GM18909 (cell line): ENCODE measurements at regions not wholly inside any gene's neighbourhood (a gene's known extent, or its start where the extent isn't known, plus 50 kb on each side); places are given as distances from the start of the nearest gene placed in this dataset.
"Not testable (repeated sequence)": the region's sequence is repeated elsewhere in the genome, so short reads cannot be mapped to it uniquely, and the experiment has no call there.

Source experiments
- ATAC-seq: cut with Tn5 transposase; IDR thresholded peaks from one replicate; pipeline ENCODE4 v1.9.1; 2021; ENCODE audit warnings: mild to moderate bottlenecking; ENCODE audit not compliant: unreplicated experiment, poor library complexity

DNA sequence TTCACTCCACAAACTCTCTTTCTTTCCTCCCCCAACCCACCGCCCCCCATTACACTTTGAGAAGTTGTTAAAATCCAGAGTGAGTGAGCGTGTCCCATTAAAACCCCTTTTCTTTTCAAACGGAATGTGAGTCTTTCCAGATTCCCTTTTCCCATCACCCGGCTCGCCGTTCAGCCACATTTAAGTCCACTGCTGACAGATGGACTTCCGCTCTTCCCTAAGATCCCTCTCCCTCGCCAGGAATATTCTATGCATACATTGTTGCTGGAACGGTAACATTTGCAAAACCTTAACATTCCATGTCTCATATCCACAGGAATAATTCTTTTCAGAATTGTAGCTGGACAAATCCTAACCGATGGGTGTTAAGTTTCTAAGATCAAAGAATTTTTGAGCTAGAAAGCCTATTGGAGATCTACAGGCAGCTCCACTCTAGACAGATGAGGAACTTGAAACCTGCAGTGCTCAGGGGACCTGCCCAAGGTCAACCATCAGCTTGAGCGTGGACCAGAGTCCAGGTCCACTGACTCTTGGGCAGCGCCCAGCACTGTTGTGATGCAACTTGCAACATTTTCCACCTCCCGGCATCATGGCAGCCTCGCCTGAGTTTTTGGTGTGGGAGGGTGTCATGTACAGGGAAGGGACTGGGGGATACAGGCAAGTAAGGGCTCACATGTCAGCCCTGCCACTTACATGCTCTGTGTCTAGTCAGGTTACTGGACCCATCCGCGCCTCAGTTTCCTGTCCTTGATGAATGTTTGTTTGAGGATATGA, 500.1 kb downstream of the CCDC171 start:
- no peak for ATAC-seq

GRCh38 chr9:16057541-16057940, 504.7 kb downstream of the CCDC171 start:
- ATAC-seq: no peak

DNA sequence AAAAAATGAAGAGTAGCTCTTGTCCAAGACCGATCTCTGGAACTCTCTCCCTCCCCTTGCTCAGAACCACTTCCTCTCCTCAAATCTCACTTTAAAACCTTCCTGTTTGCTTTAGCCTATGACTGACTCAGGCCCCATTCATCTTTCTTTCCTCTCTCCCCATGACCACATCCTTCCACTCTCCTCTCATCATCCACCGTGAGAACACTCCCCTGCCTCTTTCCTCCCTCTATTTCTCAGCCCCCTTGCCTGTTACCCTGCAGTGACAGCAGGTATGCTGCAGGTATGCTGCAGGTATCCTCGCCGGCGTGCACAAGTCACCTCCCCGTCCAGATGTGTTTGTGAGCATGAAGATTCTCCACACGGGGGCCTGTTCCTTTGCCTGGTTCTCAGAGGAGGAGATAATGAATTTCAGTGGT, 505.3 kb downstream of the CCDC171 start:
- ATAC-seq: peak; percentile 51

DNA sequence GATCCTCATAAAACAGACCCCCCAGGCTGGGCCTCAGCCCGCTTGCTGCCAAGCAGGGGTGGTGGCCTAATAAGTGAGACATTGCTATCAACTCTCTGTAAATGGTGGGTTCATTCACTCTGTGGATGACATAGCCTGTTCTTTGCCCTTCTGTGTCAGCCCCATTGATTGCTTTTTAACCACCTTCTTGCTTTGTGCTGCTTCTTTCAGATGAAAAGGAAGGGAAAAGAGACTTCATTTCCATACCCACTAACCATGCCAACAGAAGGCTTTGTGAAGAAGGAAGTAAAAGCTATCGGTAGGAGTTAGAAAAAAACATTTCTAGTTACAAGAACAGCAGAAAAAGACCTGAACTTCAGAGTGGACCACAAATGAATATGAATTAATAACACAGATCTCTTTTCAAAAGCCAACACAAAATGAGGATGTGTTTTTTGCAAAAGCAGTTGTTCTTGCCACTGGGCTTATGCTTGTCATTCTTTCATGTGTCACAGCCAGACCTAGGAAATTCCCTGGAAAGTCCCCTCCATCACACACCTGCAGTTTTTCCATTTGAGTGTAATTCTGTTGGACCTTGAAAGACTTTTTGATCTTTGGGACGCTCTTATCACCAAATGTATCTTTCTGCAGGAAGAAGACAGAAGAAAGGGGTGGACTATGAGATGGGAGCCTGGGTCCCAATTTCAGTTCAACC, 507.7 kb downstream of the CCDC171 start:
- ATAC-seq: peak; percentile 55

GRCh38 chr9:16062542-16063240, 509.8 kb downstream of the CCDC171 start:
- ATAC-seq: no peak

- no peak for ATAC-seq
These were observed 510.4 kb downstream of the CCDC171 start for GRCh38 chr9:16063241-16063591.

- ATAC-seq: no peak
These were observed 511.9 kb downstream of the CCDC171 start for GRCh38 chr9:16064771-16065170.

DNA sequence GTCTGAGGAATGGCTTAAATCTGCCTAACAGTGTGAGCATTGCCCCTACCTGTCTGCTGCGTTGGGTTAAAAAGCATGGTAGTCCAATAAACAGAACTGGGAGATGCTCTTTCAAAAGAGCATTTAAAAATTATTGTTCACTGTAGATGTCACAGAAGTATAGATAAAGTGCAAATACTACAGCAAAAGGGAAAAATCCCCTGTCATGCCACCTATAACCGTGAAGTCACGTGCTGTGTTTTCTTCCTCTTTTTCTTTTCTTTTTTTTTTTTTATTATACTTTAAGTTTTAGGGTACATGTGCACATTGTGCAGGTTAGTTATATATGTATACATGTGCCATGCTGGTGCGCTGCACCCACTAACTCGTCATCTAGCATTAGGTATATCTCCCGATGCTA, 513.4 kb downstream of the CCDC171 start:
- ATAC-seq: not testable (repeated sequence)

DNA sequence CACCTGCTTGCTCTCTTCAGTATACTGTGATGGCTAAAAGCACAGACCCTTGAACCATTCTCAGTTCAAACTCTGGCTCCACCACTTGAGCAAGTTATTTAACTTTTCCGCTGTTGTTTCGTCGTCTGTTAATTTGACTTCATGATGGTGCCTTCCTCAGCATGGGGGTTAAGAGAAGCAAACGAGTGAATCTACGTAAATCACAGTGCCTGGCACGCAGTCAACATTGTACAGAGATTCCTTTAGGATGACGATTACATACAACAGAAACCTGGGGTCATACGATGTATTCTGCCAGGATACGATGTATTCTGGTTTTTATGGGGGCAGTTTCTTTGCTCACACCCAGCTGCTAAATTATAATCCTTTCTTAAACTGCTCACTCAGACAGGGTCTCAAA, 515.6 kb downstream of the CCDC171 start:
- ATAC-seq: no peak

DNA sequence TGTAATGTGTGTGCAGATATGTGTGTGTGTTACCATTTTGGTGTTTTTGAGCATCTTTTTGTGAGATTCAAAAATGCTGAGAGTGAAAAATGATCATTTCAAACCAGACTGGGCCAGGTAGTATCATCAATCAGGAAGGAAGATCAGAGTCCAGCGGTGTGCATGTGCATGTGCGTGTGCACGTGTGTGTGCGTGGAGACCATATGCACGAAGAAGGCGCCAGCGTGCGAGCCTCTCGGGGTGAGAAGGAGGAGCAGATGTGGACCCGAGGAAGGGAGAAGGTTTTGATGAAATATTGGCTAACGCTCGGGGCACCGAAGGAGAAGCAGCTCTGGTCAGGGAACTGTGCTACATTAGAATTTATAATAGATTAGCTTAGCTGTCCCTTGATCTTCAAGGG, 516.4 kb downstream of the CCDC171 start:
- no peak for ATAC-seq

DNA sequence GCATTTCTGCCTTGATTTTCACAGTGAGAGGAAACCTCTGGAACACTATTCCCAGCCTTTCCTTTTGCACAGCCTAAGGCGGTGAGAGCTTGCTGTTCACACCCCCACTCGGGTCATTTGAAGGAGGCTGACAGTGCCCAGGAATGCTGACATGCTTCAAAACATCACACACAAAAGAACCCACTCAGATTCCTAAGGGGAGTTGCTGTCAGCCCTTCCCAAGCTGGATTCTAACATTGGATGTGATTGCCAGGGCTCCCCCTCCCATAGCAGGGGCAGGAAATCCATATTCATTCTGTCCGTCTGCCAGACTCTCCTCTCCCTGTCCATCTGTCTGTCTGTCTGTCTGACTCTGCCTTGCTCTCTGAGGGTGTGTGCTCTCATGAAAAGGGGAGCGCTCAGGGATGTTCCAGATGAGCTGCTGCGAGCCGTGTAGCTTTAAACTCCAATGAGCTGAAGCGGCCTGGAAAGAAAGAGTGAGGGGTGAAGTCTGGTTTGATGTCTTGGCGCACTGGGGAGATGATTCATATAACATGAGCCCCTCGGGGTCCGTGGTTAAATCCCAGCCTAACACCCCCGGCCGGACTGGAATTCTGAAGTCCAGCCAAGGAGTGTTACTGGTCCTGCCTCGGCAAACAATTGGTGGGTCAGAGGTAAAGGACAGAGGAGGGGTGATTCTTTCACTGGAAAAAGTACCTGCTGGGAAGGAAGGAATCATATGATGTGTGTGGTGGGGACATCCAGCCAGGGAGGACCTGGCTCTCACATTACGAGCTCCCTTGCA, 517.0 kb downstream of the CCDC171 start:
- no peak for ATAC-seq

GRCh38 chr9:16070455-16071145, 517.8 kb downstream of the CCDC171 start:
- no peak for ATAC-seq

DNA sequence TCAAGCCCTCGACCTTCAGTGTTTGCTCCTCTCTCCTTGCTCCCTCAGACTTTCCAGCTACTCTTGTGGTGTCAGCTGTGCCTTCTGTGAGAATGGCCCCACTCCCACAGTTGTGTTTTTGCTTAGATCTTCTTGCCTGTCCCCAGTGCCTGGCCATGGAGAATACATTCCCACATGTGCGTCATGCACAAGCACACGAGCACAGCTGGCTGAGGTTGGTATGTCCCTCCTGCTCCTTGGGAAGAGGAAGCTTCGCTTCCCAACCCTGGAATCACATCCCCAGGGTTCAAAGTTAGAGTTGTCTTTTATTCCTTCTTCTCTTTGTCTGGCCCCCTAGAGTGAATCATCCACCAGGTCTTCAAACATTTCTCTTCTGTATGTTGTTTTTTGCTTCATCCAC, 518.6 kb downstream of the CCDC171 start:
- no peak for ATAC-seq

- ATAC-seq: no peak
These were observed 522.1 kb downstream of the CCDC171 start for GRCh38 chr9:16074963-16075362.

DNA sequence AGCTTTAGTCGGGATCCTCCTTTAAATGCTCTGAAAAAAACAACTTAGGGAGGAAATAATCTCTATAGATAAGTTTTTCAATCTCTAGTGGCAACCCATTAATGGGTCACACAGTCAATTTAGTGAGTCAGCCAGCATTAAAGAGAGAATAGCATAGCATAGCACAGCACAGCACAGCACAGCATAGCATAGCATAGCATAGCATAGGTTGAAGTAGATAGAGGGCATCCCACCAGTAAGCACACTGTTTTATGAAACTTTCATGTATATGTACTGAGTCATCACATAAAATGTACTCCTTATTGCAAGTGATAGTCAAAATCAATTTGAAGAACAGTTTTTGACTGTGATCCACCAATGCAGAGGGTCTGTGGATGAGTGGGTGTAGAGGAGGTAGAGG, 522.9 kb downstream of the CCDC171 start:
- no peak for ATAC-seq

DNA sequence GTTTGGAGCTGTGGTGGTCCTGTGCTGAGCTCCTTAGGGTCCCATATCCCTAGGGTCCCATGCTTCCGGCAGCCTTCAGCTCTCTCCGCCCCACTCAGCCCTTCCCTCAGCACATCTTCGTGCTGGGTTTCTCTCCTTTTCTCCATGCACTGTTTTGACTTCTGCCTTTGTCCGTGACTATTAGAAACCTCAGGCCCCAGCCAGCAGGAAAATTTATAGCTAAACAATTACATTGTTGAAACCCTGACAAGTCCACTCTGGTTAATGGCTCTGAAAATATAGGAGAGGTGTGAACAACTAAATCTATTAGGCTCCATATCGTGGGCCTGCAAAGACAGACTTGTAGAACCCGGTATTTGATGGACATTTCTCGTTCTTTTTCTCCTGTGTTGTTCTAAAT, 523.7 kb downstream of the CCDC171 start:
- no peak for ATAC-seq

- ATAC-seq: no peak
These were observed 530.0 kb downstream of the CCDC171 start for GRCh38 chr9:16082796-16083195.

DNA sequence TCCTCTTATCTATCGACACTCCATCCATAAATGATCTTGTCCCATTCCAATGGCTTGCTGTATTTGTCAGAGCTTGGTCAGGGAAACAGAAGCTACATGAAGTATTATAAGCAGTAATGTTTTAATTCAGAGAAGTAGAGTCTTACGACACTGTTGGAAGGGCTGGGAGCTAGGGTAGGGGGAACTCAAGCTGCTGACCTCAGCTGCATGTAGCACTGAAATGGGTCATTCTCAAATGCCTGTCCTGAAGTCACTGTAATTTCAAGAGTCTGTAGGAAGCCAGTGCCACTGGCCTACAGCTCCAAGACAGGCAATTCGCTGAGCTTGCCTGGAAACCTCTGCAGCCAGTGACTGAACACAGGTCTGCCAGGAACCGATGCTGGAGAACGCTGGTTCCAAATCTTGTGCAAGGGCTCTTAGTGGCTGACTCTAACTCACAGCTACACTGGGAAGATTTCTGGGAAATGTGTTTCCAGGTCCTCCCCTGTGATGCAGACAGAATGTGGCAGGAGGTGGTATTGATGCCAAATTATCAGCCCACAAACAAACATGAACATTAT, 532.4 kb downstream of the CCDC171 start:
- no peak for ATAC-seq

GRCh38 chr9:16090907-16091629, 538.2 kb downstream of the CCDC171 start:
- ATAC-seq: no peak
